Neural progenitor cell (in vitro differentiated cells): ENCODE measurements at regions not wholly inside any gene's neighbourhood (a gene's known extent, or its start where the extent isn't known, plus 50 kb on each side); places are given as distances from the start of the nearest gene placed in this dataset.

Source experiments
- EZH2phosphoT487 ChIP-seq: fragments of 200-600 bp; sonication (generic); IDR thresholded peaks from 2 replicates; pipeline ENCODE4 v1.6.1; 2017; ENCODE audit warnings: antibody characterized with exemption
- TF ChIP-seq, protein P1 (sequence below): fragments of 200-600 bp; sonication (generic); IDR thresholded peaks from 2 replicates; pipeline ENCODE4 v1.5.1; 2017; ENCODE audit warnings: antibody characterized with exemption, mild to moderate bottlenecking

DNA sequence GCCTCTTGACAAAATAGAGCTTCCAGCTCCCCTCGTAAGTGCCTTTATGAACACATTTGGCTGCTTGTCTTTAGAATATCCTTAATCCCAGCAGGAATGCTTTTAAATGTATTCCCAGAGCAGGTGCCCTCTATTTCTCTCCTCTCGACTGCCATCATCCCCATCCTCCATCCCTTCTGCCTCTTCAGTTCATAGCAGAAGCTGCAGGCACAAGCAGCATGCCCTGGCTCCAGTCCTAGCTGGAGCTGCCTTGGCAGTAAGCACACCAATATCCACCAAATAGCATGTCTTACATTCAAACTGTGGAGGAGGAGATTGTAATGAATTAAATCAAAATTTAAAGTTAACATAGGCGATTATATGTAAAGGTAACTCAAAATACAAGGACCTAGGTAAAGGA, 891.3 kb upstream of the SLC39A10 start:
- TF ChIP-seq, protein P1, sequence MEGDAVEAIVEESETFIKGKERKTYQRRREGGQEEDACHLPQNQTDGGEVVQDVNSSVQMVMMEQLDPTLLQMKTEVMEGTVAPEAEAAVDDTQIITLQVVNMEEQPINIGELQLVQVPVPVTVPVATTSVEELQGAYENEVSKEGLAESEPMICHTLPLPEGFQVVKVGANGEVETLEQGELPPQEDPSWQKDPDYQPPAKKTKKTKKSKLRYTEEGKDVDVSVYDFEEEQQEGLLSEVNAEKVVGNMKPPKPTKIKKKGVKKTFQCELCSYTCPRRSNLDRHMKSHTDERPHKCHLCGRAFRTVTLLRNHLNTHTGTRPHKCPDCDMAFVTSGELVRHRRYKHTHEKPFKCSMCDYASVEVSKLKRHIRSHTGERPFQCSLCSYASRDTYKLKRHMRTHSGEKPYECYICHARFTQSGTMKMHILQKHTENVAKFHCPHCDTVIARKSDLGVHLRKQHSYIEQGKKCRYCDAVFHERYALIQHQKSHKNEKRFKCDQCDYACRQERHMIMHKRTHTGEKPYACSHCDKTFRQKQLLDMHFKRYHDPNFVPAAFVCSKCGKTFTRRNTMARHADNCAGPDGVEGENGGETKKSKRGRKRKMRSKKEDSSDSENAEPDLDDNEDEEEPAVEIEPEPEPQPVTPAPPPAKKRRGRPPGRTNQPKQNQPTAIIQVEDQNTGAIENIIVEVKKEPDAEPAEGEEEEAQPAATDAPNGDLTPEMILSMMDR = no peak
- TF ChIP-seq EZH2phosphoT487 = no peak
